H9 (cell line): ENCODE measurements at regions not wholly inside any gene's neighbourhood (a gene's known extent, or its start where the extent isn't known, plus 50 kb on each side); places are given as distances from the start of the nearest gene placed in this dataset.

Experiments
- DNase-seq: peaks from one replicate; pipeline ENCODE4 v3.0.0-alpha.2; 2017
- H2AFZ ChIP-seq: one replicate; pipeline ENCODE4 v1.6.1; 2013; ENCODE audit warnings: mild to moderate bottlenecking, low read length, control low read depth, moderate library complexity
- H2AK5ac ChIP-seq: 2 replicates; pipeline ENCODE4 v1.6.1; 2013; ENCODE audit warnings: low read length, control low read depth, mixed read lengths; ENCODE audit not compliant: insufficient read length
- H2BK120ac ChIP-seq: one replicate; pipeline ENCODE4 v1.6.1; 2013; ENCODE audit warnings: low read depth, mild to moderate bottlenecking, low read length, control low read depth, inconsistent platforms; ENCODE audit not compliant: poor library complexity, severe bottlenecking
- H2BK12ac ChIP-seq: 2 replicates; pipeline ENCODE4 v1.6.1; 2013; ENCODE audit warnings: low read length, control low read depth, mixed read lengths, low read depth; ENCODE audit not compliant: insufficient read length
- H2BK15ac ChIP-seq: 2 replicates; pipeline ENCODE4 v1.6.1; 2013; ENCODE audit warnings: low read depth, low read length, control low read depth
- H2BK20ac ChIP-seq: one replicate; pipeline ENCODE4 v1.6.1; 2013; ENCODE audit warnings: low read depth, mild to moderate bottlenecking, low read length, control low read depth, inconsistent platforms; ENCODE audit not compliant: poor library complexity, severe bottlenecking
- H2BK5ac ChIP-seq: 2 replicates; pipeline ENCODE4 v1.6.1; 2013; ENCODE audit warnings: low read length, control low read depth, mixed read lengths; ENCODE audit not compliant: insufficient read length
- H3K14ac ChIP-seq: 2 replicates; pipeline ENCODE4 v1.6.1; 2013; ENCODE audit warnings: low read length, control low read depth; ENCODE audit not compliant: insufficient read depth
- H3K18ac ChIP-seq: 2 replicates; pipeline ENCODE4 v1.6.1; 2013; ENCODE audit warnings: low read depth, mild to moderate bottlenecking, mixed read lengths, low read length, control low read depth; ENCODE audit not compliant: insufficient read length
- H3K23ac ChIP-seq: 2 replicates; pipeline ENCODE4 v1.6.1; 2013; ENCODE audit warnings: low read length, control low read depth, mixed read lengths, low read depth; ENCODE audit not compliant: insufficient read length
- H3K23me2 ChIP-seq: 2 replicates; pipeline ENCODE4 v1.6.1; 2013; ENCODE audit warnings: low read depth, mild to moderate bottlenecking, mixed read lengths, low read length, control low read depth; ENCODE audit not compliant: insufficient read length, poor library complexity, severe bottlenecking
- H3K27ac ChIP-seq: 2 replicates; pipeline ENCODE4 v1.5.1; 2013; ENCODE audit warnings: low read length, control low read depth, mixed read lengths, low read depth; ENCODE audit not compliant: insufficient read length
- H3K27me3 ChIP-seq: 2 replicates; pipeline ENCODE4 v1.6.1; 2013; ENCODE audit warnings: low read length, control low read depth, inconsistent platforms; ENCODE audit not compliant: insufficient read depth
- H3K4ac ChIP-seq: 2 replicates; pipeline ENCODE4 v1.6.1; 2013; ENCODE audit warnings: low read depth, mild to moderate bottlenecking, control low read depth, inconsistent platforms, low read length, moderate library complexity
- H3K4me1 ChIP-seq: 2 replicates; pipeline ENCODE4 v1.6.1; 2013; ENCODE audit warnings: low read length, control low read depth, inconsistent platforms; ENCODE audit not compliant: insufficient read depth
- H3K4me2 ChIP-seq: 2 replicates; pipeline ENCODE4 v1.6.1; 2013; ENCODE audit warnings: low read length, control low read depth, mixed read lengths; ENCODE audit not compliant: insufficient read length, insufficient read depth
- H3K56ac ChIP-seq: 2 replicates; pipeline ENCODE4 v1.6.1; 2013; ENCODE audit warnings: low read depth, mild to moderate bottlenecking, mixed read lengths, low read length, control low read depth; ENCODE audit not compliant: insufficient read length
- H3K79me1 ChIP-seq: 2 replicates; pipeline ENCODE4 v1.6.1; 2013; ENCODE audit warnings: low read depth, mild to moderate bottlenecking, moderate library complexity, low read length, control low read depth, inconsistent platforms; ENCODE audit not compliant: insufficient read depth, poor library complexity, severe bottlenecking
- H3K79me2 ChIP-seq: 2 replicates; pipeline ENCODE4 v1.6.1; 2013; ENCODE audit warnings: low read length, control low read depth, inconsistent platforms; ENCODE audit not compliant: insufficient read depth
- H3K9ac ChIP-seq: 2 replicates; pipeline ENCODE4 v1.6.1; 2013; ENCODE audit warnings: low read length, control low read depth, mixed read lengths; ENCODE audit not compliant: insufficient read length; ENCODE audit errors: extremely low read depth
- H3K9me3 ChIP-seq: one replicate; pipeline ENCODE4 v1.6.1; 2013; ENCODE audit warnings: low read depth, low read length, inconsistent platforms; ENCODE audit not compliant: control insufficient read depth
- H3T11ph ChIP-seq: one replicate; pipeline ENCODE4 v1.6.1; 2013; ENCODE audit warnings: mild to moderate bottlenecking, low read length, control low read depth, inconsistent platforms
- H4K20me1 ChIP-seq: one replicate; pipeline ENCODE4 v1.6.1; 2013; ENCODE audit not compliant: control insufficient read depth, insufficient read length, insufficient read depth
- H4K5ac ChIP-seq: 2 replicates; pipeline ENCODE4 v1.6.1; 2013; ENCODE audit warnings: low read depth, mild to moderate bottlenecking, mixed read lengths, low read length, control low read depth; ENCODE audit not compliant: insufficient read length
- H4K8ac ChIP-seq: replicated peaks from 2 replicates; pipeline ENCODE4 v1.6.1; 2013; ENCODE audit warnings: low read length, control low read depth, mixed read lengths, low read depth; ENCODE audit not compliant: insufficient read length
- H4K91ac ChIP-seq: 2 replicates; pipeline ENCODE4 v1.6.1; 2013; ENCODE audit warnings: low read depth, mild to moderate bottlenecking, moderate library complexity, mixed read lengths, low read length, control low read depth; ENCODE audit not compliant: insufficient read length
- H3K27ac Mint-ChIP-seq, 3 experiments: 2 replicates in 2 of 3; 3 replicates in 1 of 3; pipeline ENCODE4 v1.8.0; 2020 to 2021; ENCODE audit warnings: mixed read lengths in 3 of 3, mild to moderate bottlenecking in 1 of 3, moderate library complexity in 1 of 3
- H3K27me3 Mint-ChIP-seq: 2 replicates; pipeline ENCODE4 v1.8.0; 2021; ENCODE audit warnings: low read depth, mild to moderate bottlenecking, moderate library complexity, mixed read lengths
- H3K36me3 Mint-ChIP-seq, 3 experiments: 2 replicates in 2 of 3; 3 replicates in 1 of 3; pipeline ENCODE4 v1.8.0; 2020 to 2021; ENCODE audit warnings: low read depth in 3 of 3, mixed read lengths in 3 of 3; ENCODE audit not compliant: insufficient read depth in 1 of 3
- H3K4me1 Mint-ChIP-seq, 2 experiments: 2 replicates each; pipeline ENCODE4 v1.8.0; 2020; ENCODE audit warnings: mixed read lengths in 2 of 2
- H3K4me3 Mint-ChIP-seq, 2 experiments: 2 replicates in 1 of 2; 3 replicates in 1 of 2; pipeline ENCODE4 v1.8.0; 2020 to 2021; ENCODE audit warnings: mild to moderate bottlenecking in 2 of 2, mixed read lengths in 2 of 2, moderate library complexity in 1 of 2
- H3K9me3 Mint-ChIP-seq, 2 experiments: 2 replicates in 1 of 2; 3 replicates in 1 of 2; pipeline ENCODE4 v1.8.0; 2020; ENCODE audit warnings: mild to moderate bottlenecking in 2 of 2, mixed read lengths in 2 of 2, moderate library complexity in 1 of 2
- CTCF ChIP-seq: fragments of 200-600 bp; sonication (generic); conservative IDR thresholded peaks from 3 replicates; pipeline ENCODE4 v1.8.0; 2021; ENCODE audit warnings: antibody characterized with exemption, mild to moderate bottlenecking
- WGBS: extraction: QIAGEN DNeasy Blood & Tissue Kit; methylation state at CpG from one replicate; pipeline ENCODE4 v1.1.7; 2013; ENCODE audit warnings: missing lambda C conversion rate, low lambda C conversion rate, mixed read lengths; ENCODE audit not compliant: insufficient read length; ENCODE audit errors: extremely low coverage; 5-methylcytosine and 5-hydroxymethylcytosine counted together

- Histone ChIP-seq H3K56ac (no peak overlapping the region), H2AFZ (no peak overlapping the region), H3K27ac (no peak overlapping the region), H2BK12ac (no peak overlapping the region), H2BK20ac (no peak overlapping the region), H3K79me1 (no peaks in the 10 kb centered on the region), H3K18ac (no peak overlapping the region), H4K91ac (no peak overlapping the region), H3K23ac (no peak overlapping the region), H3T11ph (no peak overlapping the region), H2BK5ac (no peak overlapping the region), H4K8ac (no peak overlapping the region), H3K4me1 (no peaks in the 10 kb centered on the region; the same call in 1 of the 2 replicates), H2AK5ac (no peak overlapping the region), H2BK15ac (no peak overlapping the region), H3K27me3 (no peaks in the 10 kb centered on the region), H3K4me2 (no peak overlapping the region), H3K79me2 (no peaks in the 10 kb centered on the region), H3K9me3 (no peaks in the 10 kb centered on the region), H4K5ac (no peak overlapping the region), H2BK120ac (no peak overlapping the region), H3K23me2 (no peaks in the 10 kb centered on the region), H3K4ac (no peak overlapping the region), H3K14ac (no peak overlapping the region), H4K20me1 (no peaks in the 10 kb centered on the region), H3K9ac (no peak overlapping the region)
- Mint-ChIP-seq H3K27ac (no peak overlapping the region), H3K4me3 (no peak overlapping the region), H3K36me3 (no peaks in the 10 kb centered on the region), H3K4me1 (peaks cover 12 to 18% of the 10 kb centered on the region in 2 experiments), H3K27me3 (no peaks in the 10 kb centered on the region; the same call in 1 of the 2 replicates), H3K9me3 (no peaks in the 10 kb centered on the region)
- DNase-seq = no peak
- WGBS = no CpG with 5 or more reads among the region's 1 CpG
- no peak for TF ChIP-seq CTCF
Measured at GRCh38 chr7:84482476-84482875, 287.9 kb upstream of the SEMA3A start.
